ENCODE measurements at regions not wholly inside any gene's neighbourhood (a gene's known extent, or its start where the extent isn't known, plus 50 kb on each side); places are given as distances from the start of the nearest gene placed in this dataset.

DNA sequence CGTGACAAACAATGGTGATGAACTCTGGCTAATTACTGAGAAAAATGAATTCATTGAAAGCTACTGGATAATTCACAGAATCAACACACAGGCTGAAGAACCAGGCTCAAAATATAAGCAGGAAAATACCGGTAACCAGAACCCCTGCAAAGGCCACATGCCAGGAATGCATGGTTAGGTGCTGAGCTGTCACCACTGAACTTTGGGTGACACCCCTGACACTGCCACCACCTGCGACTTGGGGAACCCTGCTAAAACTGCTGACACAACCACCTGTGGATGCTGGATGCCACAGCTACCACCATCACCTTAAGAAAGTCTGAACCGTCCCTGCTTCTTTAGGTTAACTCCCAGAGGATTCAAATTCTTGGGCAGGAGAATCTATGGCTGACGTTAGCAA lies 72.0 kb upstream of the NR4A3 start:
- DNase-seq (ENCODE audit: low read depth, low spot score), result no peak

DNA sequence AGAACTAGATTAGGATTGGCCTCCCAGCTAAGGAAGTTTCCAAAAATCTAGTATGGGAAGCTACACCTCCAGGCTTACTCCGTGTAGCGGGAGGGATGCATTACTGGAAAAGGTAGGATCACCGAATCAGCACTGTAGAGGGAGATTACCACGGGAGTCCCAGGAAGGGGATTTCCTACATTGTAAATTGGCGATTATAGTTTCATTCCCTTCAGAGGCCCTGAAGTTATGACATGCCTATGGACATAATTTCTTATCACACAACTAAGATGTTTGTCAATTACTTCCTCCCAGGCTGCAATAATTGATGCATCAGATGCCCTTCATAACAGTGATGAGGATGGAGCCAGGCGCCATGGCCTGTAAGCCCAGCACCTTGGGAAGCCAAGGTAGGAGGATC lies 71.2 kb upstream of the NR4A3 start:
- DNase-seq (ENCODE audit: low read depth, low spot score), result no peak

DNA sequence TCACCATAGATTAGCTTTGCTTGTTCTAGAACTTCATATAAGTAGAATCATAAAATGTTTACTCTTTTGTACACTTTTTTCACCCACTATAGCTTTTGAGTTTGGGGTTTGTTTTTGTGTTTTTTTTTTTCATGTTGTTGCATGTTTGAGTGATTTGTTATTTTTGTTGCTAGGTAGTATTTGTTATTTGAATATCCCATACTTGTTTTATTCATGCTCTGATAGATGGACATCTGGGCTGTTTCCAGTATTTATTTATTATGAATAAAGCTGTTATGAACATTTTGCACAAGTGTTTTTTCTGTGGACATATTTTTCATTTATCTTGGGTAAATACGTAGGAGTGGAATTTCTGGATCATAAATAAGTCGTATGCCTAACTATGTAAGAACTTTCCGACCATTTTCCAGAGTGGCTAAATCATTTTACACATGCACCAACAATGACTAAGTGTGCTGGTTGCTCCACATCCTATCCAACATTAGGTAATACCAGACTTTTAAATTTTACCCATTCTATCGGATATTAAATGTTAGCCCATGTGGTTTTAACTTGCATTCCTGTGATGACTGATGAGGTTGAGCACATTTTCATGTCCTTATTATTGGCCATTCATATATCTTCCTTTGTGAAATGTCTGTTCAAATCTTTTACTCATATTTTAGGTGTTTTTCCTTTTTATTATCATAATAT lies 69.1 kb upstream of the NR4A3 start:
- DNase-seq (ENCODE audit: low read depth, low spot score), result no peak

DNA sequence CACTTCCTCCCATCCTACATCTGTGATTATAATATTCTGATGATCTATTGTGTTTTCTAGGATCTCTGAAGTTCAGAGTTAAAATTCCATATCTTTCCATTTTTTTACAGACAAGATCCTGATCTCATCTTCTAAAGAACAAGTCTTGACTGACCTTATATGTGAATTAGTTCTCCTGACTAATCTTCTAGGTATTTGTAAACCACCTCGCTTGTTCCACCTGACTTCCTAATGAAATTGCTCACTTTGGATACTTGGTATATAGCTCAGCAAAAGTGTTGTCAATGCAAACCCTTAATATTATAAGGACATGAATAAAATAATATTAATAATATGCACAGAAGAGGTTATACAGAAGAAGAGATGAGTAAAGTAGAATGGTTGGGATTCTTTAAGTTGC lies 68.2 kb upstream of the NR4A3 start:
- no peak for DNase-seq (ENCODE audit: low read depth, low spot score)

DNA sequence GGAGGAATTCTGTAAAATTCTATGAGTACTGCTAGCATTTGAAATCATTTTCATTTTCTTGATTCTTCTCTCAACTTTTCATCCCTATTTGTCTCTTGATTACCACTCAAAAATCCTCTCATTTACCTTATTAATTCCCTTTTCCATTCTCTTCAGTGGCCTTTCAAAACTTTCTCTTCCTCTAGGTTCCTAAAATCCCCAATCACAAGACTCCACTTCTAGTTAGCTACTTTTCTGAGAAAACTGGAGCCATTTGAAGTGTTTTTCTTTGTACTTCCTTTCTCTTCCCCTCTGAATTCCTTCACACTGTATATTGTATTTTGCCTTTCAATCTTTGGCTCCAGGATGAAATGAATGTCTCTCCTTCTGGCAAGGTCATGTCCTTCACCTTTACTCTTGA lies 61.3 kb upstream of the NR4A3 start:
- DNase-seq (ENCODE audit: low read depth, low spot score), result no peak

DNA sequence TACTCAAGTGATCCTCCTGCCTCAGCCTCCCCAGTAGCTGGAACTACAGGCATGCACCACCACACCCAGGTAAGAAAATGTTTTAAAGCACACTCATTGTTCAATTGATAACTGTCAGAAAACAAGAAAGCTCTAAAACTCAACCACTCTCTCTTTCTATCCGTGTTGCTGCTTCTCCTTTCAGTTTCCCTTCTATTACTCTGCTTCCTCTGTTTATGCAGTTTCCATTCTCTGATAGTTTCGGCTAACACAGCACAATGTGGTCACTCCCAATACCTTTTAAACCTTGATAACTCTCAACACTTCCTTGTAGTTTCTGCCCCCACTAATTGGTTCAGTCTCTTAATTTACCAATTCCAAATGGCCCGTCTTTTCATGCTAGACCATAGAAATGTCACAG lies 59.2 kb upstream of the NR4A3 start:
- DNase-seq (ENCODE audit: low read depth, low spot score), result no peak
